ENCODE measurements at regions not wholly inside any gene's neighbourhood (a gene's known extent, or its start where the extent isn't known, plus 50 kb on each side); places are given as distances from the start of the nearest gene placed in this dataset.
"Not testable (repeated sequence)": the region's sequence is repeated elsewhere in the genome, so short reads cannot be mapped to it uniquely, and the experiment has no call there.

- Histone ChIP-seq H2AFZ (replicated peaks; ENCODE audit: low read length, poor library complexity) (no peak overlapping the region), H2BK120ac (ENCODE audit: low read depth, low read length) (no peak overlapping the region), H4K91ac (ENCODE audit: insufficient read depth, low read depth, low read length) (no peak overlapping the region), H3K4me3 (ENCODE audit: insufficient read depth, low read depth, low read length) (no peak overlapping the region), H2BK20ac (ENCODE audit: low read depth, low read length) (no peak overlapping the region), H3K9me1 (ENCODE audit: insufficient read depth, low read length) (no peaks in the 10 kb centered on the region), H3K4me1 (ENCODE audit: control insufficient read depth, insufficient read depth, low read length) (no peaks in the 10 kb centered on the region), H3K9me3 (ENCODE audit: control insufficient read depth, insufficient read depth, low read length) (no peaks in the 10 kb centered on the region), H4K20me1 (ENCODE audit: insufficient read depth, low read length) (no peaks in the 10 kb centered on the region), H3K23ac (ENCODE audit: low read depth, low read length) (no peak overlapping the region), H3K14ac (replicated peaks; ENCODE audit: low read depth, low read length) (no peak overlapping the region), H3K9ac (ENCODE audit: low read depth, low read length) (no peak overlapping the region), H3K4me2 (ENCODE audit: low read depth, low read length) (no peak overlapping the region), H3K27me3 (ENCODE audit: control insufficient read depth, insufficient read depth, low read length) (no peaks in the 10 kb centered on the region), H3K4ac (ENCODE audit: low read depth, low read length) (no peak overlapping the region), H3K79me1 (ENCODE audit: low read depth in 1 of 2, low read length in 2 of 2) (no peaks in the 10 kb centered on the region), H2BK15ac (ENCODE audit: low read depth, low read length) (no peak overlapping the region), H4K8ac (ENCODE audit: low read depth in 2 of 2, low read length in 2 of 2) (no peak overlapping the region), H2AK5ac (ENCODE audit: low read depth, low read length) (no peak overlapping the region), H2AK9ac (replicated peaks; ENCODE audit: low read depth, low read length, poor library complexity) (no peak overlapping the region), H3K36me3 (ENCODE audit: control insufficient read depth, insufficient read depth, low read length) (no peaks in the 10 kb centered on the region), H4K5ac (ENCODE audit: low read depth, low read length) (no peak overlapping the region), H2BK5ac (ENCODE audit: low read depth, low read length, poor library complexity, severe bottlenecking) (no peak overlapping the region), H3K18ac (ENCODE audit: low read depth, low read length) (no peak overlapping the region), H3K27ac (ENCODE audit: insufficient read depth, low read length) (no peak overlapping the region), H3K56ac (ENCODE audit: extremely low read depth, insufficient read depth, low read length) (no peak overlapping the region)
- ATAC-seq (ENCODE audit: low read depth) (no peak), DNase-seq (no peak)
- intact Hi-C loops (cut with micrococcal nuclease) (no loop called here), dilution Hi-C loops (cut with HindIII; ENCODE audit: low sequenced_read_pairs, unreplicated experiment) (no loop called here), in situ Hi-C loops (cut with MboI; ENCODE audit: low sequenced_read_pairs) (no loop called here)
- BruUV-seq (replicated peaks) = no TSS peak
- no CpG with 5 or more reads among the region's 1 CpG for WGBS, 2 experiments (ENCODE audit: extremely low coverage in 2 of 2, insufficient read length in 1 of 2)
- ChIA-PET POLR2A (ENCODE audit: unreplicated experiment) (no interaction called here), CTCF (no interaction called here)
- no peak for TF ChIP-seq FOS (IDR thresholded peaks at IDR 0.05; ENCODE audit: low read depth, low read length)
These were observed 1338.6 kb upstream of the ACO1 start for GRCh38 chr9:31045810-31046209.

- H3K4ac ChIP-seq (ENCODE audit: low read depth, low read length); ATAC-seq (ENCODE audit: low read depth); intact Hi-C loops (cut with micrococcal nuclease); H3K23ac ChIP-seq (ENCODE audit: low read depth, low read length); H4K20me1 ChIP-seq (ENCODE audit: insufficient read depth, low read length); H3K27me3 ChIP-seq (ENCODE audit: control insufficient read depth, insufficient read depth, low read length); H3K56ac ChIP-seq (ENCODE audit: extremely low read depth, insufficient read depth, low read length); H2AK9ac ChIP-seq (replicated peaks; ENCODE audit: low read depth, low read length, poor library complexity); H3K9me1 ChIP-seq (ENCODE audit: insufficient read depth, low read length); H3K27ac ChIP-seq (ENCODE audit: insufficient read depth, low read length); H2BK120ac ChIP-seq (ENCODE audit: low read depth, low read length); H4K8ac ChIP-seq (ENCODE audit: low read depth in 2 of 2, low read length in 2 of 2); dilution Hi-C loops (cut with HindIII; ENCODE audit: low sequenced_read_pairs, unreplicated experiment); H2AFZ ChIP-seq (replicated peaks; ENCODE audit: low read length, poor library complexity); H3K9me3 ChIP-seq (ENCODE audit: control insufficient read depth, insufficient read depth, low read length); H2BK5ac ChIP-seq (ENCODE audit: low read depth, low read length, poor library complexity, severe bottlenecking); H3K79me1 ChIP-seq (ENCODE audit: low read depth in 1 of 2, low read length in 2 of 2); H2BK15ac ChIP-seq (ENCODE audit: low read depth, low read length); BruUV-seq (replicated peaks); H3K36me3 ChIP-seq (ENCODE audit: control insufficient read depth, insufficient read depth, low read length); CTCF ChIA-PET; H4K5ac ChIP-seq (ENCODE audit: low read depth, low read length); POLR2A ChIA-PET (ENCODE audit: unreplicated experiment); H3K4me2 ChIP-seq (ENCODE audit: low read depth, low read length); H3K4me3 ChIP-seq (ENCODE audit: insufficient read depth, low read depth, low read length); in situ Hi-C loops (cut with MboI; ENCODE audit: low sequenced_read_pairs); H4K91ac ChIP-seq (ENCODE audit: insufficient read depth, low read depth, low read length); H3K14ac ChIP-seq (replicated peaks; ENCODE audit: low read depth, low read length); H3K4me1 ChIP-seq (ENCODE audit: control insufficient read depth, insufficient read depth, low read length); H2BK20ac ChIP-seq (ENCODE audit: low read depth, low read length); H3K9ac ChIP-seq (ENCODE audit: low read depth, low read length); DNase-seq; H3K18ac ChIP-seq (ENCODE audit: low read depth, low read length); H2AK5ac ChIP-seq (ENCODE audit: low read depth, low read length): not testable (repeated sequence)
- WGBS, 2 experiments (ENCODE audit: extremely low coverage in 2 of 2, insufficient read length in 1 of 2) = 43% methylated on average over 4 of the region's 15 CpGs; no CpG with 5 or more reads in 1 of the 2 experiments
These were observed 1322.9 kb upstream of the ACO1 start for GRCh38 chr9:31061592-31061991.
